ENCODE measurements at regions not wholly inside any gene's neighbourhood (a gene's known extent, or its start where the extent isn't known, plus 50 kb on each side); places are given as distances from the start of the nearest gene placed in this dataset.
"Not testable (repeated sequence)": the region's sequence is repeated elsewhere in the genome, so short reads cannot be mapped to it uniquely, and the experiment has no call there.

GRCh38 chr6:145155873-145156782 lies 579.2 kb downstream of the EPM2A start:
- DNase-seq (ENCODE audit: low spot score) = no peak

- not testable (repeated sequence) for DNase-seq (ENCODE audit: low spot score)
These were observed 576.7 kb downstream of the EPM2A start for GRCh38 chr6:145158636-145159035.

GRCh38 chr6:145159921-145160320 lies 575.4 kb downstream of the EPM2A start:
- no peak for DNase-seq (ENCODE audit: low spot score)

- no peak for DNase-seq (ENCODE audit: low spot score)
These were observed 573.8 kb downstream of the EPM2A start for GRCh38 chr6:145161501-145161900.

GRCh38 chr6:145169726-145170224 lies 565.5 kb downstream of the EPM2A start:
- DNase-seq (ENCODE audit: low spot score) = no peak

- no peak for DNase-seq (ENCODE audit: low spot score)
These were observed 559.9 kb downstream of the EPM2A start for GRCh38 chr6:145175470-145175869.

GRCh38 chr6:145178391-145178790 lies 556.9 kb downstream of the EPM2A start:
- DNase-seq (ENCODE audit: low spot score) = no peak

GRCh38 chr6:145187491-145188206 lies 547.7 kb downstream of the EPM2A start:
- DNase-seq (ENCODE audit: low spot score) = no peak

GRCh38 chr6:145189836-145190235 lies 545.5 kb downstream of the EPM2A start:
- no peak for DNase-seq (ENCODE audit: low spot score)

- DNase-seq (ENCODE audit: low spot score) = no peak
These were observed 540.9 kb downstream of the EPM2A start for GRCh38 chr6:145194389-145194788.

- no peak for DNase-seq (ENCODE audit: low spot score)
These were observed 535.4 kb downstream of the EPM2A start for GRCh38 chr6:145199961-145200360.

- no peak for DNase-seq (ENCODE audit: low spot score)
These were observed 531.0 kb downstream of the EPM2A start for GRCh38 chr6:145204301-145204700.

- no peak for DNase-seq (ENCODE audit: low spot score)
These were observed 528.9 kb downstream of the EPM2A start for GRCh38 chr6:145206247-145206907.

- DNase-seq (ENCODE audit: low spot score) = no peak
These were observed 526.8 kb downstream of the EPM2A start for GRCh38 chr6:145208474-145208873.

- no peak for DNase-seq (ENCODE audit: low spot score)
These were observed 526.0 kb downstream of the EPM2A start for GRCh38 chr6:145209272-145209671.

- DNase-seq (ENCODE audit: low spot score) = no peak
These were observed 522.5 kb downstream of the EPM2A start for GRCh38 chr6:145212813-145213212.

- DNase-seq (ENCODE audit: low spot score) = no peak
These were observed 521.7 kb downstream of the EPM2A start for GRCh38 chr6:145213614-145214013.

GRCh38 chr6:145214570-145214969 lies 520.8 kb downstream of the EPM2A start:
- DNase-seq (ENCODE audit: low spot score) = no peak

- no peak for DNase-seq (ENCODE audit: low spot score)
These were observed 510.9 kb downstream of the EPM2A start for GRCh38 chr6:145224450-145224849.

GRCh38 chr6:145225500-145225899 lies 509.8 kb downstream of the EPM2A start:
- DNase-seq (ENCODE audit: low spot score) = no peak

- DNase-seq (ENCODE audit: low spot score) = no peak
These were observed 507.7 kb downstream of the EPM2A start for GRCh38 chr6:145227593-145227992.

GRCh38 chr6:145228962-145229582 lies 506.2 kb downstream of the EPM2A start:
- DNase-seq (ENCODE audit: low spot score) = no peak
